OCI-LY1 (cell line): ENCODE measurements at regions not wholly inside any gene's neighbourhood (a gene's known extent, or its start where the extent isn't known, plus 50 kb on each side); places are given as distances from the start of the nearest gene placed in this dataset.

Experiments
- EZH2 ChIP-seq: fragments of 200-600 bp; sonication (generic), shearing (Covaris generic); IDR thresholded peaks from 2 replicates; pipeline ENCODE4 v1.8.0; 2017; ENCODE audit warnings: borderline replicate concordance, mixed run types, mild to moderate bottlenecking, antibody characterized with exemption, low read length, moderate library complexity, mixed read lengths
- TF ChIP-seq, protein P1 (sequence below): fragments of 200-600 bp; sonication (generic), shearing (Covaris generic); IDR thresholded peaks from 2 replicates; pipeline ENCODE4 v1.5.1; 2017; ENCODE audit warnings: mild to moderate bottlenecking, antibody characterized with exemption, low read length, moderate library complexity, mixed read lengths

DNA sequence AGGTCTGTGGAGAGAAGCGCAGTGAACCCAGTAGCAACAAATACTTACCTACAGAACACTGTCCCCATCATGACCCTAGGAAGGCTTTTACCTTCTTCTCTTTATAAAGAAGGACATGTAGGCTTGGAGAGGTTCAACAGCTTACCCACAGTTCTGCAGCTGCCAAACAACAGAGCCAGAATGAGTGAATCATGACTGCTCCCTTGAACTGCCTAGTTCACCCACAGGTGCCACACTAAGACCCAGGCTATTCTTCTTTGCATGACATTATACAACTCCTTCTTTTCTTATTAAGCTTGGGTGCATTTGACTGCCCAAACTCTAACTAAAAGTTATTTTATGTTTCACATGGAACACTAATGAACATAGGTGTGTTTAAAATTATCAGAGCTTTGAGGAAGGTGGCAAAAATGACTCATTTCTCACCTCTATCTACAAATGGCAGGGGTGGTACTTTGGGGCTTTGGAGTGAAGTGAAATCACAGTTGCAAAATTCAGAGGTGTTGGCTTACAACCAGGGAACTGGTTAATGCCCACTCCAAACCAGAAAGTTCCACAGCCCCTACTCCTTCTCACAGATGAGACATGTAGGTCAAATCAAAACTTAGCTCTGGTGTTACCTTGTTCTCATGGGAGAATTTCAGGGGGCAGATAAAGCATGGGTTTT lies 201.6 kb downstream of the SEMA6A start:
- TF ChIP-seq, protein P1, sequence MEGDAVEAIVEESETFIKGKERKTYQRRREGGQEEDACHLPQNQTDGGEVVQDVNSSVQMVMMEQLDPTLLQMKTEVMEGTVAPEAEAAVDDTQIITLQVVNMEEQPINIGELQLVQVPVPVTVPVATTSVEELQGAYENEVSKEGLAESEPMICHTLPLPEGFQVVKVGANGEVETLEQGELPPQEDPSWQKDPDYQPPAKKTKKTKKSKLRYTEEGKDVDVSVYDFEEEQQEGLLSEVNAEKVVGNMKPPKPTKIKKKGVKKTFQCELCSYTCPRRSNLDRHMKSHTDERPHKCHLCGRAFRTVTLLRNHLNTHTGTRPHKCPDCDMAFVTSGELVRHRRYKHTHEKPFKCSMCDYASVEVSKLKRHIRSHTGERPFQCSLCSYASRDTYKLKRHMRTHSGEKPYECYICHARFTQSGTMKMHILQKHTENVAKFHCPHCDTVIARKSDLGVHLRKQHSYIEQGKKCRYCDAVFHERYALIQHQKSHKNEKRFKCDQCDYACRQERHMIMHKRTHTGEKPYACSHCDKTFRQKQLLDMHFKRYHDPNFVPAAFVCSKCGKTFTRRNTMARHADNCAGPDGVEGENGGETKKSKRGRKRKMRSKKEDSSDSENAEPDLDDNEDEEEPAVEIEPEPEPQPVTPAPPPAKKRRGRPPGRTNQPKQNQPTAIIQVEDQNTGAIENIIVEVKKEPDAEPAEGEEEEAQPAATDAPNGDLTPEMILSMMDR, result no peak
- no peak for TF ChIP-seq EZH2
